Activated CD8-positive, alpha-beta memory T cell treated with anti-CD3 and anti-CD28 coated beads, Interleukin-2, amount 50 U/mL, for 24 hours (primary cell): ENCODE measurements at regions not wholly inside any gene's neighbourhood (a gene's known extent, or its start where the extent isn't known, plus 50 kb on each side); places are given as distances from the start of the nearest gene placed in this dataset.

Experiments used
- DNase-seq: peaks from one replicate; pipeline ENCODE4 v3.0.0-alpha.2; 2020; ENCODE audit errors: extremely low read depth

DNA sequence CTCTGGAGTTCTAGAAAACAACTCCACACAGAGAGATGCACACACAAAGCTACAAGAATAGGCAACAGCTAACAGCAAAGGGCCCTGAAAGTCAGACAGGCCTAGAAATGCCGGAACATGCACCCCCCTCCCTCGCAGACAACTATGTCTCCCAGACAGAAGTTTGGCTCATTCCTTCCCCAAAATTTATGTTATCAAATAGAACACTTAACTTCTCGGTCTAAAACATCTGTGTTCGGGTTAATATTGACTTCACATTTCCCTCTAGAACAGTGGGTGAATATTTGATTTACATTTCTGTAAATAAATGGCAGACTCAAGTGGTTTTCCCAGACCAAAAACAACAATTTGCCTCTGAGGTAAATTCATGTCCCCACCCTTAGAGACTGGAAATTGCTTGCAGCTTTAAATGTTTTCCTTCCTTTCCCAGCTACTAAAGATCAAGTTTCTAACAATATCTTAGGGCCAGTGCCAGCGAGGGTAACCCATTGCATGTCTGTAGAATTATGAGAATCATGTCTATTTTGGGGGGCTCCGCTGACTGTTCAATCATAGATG, 92.5 kb upstream of the INHBA start:
- DNase-seq = no peak

- no peak for DNase-seq
Measured at GRCh38 chr7:41793556-41793955, 90.7 kb upstream of the INHBA start.

DNA sequence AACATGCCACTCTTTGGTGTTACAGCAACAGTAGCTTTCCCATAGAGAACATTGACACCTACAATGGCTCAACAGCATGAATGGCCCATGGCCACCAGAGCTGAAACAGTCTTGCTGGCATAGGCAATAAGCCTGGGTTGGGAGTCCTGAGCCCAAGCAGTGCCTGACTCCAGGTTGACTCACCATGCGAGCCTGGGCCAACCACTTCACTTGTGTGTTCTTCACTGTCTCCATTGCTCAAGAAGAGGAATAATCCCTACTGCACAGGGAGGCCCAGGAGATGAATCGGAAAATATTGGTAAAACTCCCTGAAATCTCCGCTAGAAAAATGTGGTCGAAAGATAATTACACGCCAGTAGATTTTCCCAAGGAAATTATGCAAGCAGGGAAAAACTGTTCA, 89.2 kb upstream of the INHBA start:
- no peak for DNase-seq

GRCh38 chr7:41788556-41788955, 85.7 kb upstream of the INHBA start:
- no peak for DNase-seq

- no peak for DNase-seq
Measured at GRCh38 chr7:41787651-41788350, 84.9 kb upstream of the INHBA start.

GRCh38 chr7:41786944-41787343, 84.1 kb upstream of the INHBA start:
- no peak for DNase-seq

DNA sequence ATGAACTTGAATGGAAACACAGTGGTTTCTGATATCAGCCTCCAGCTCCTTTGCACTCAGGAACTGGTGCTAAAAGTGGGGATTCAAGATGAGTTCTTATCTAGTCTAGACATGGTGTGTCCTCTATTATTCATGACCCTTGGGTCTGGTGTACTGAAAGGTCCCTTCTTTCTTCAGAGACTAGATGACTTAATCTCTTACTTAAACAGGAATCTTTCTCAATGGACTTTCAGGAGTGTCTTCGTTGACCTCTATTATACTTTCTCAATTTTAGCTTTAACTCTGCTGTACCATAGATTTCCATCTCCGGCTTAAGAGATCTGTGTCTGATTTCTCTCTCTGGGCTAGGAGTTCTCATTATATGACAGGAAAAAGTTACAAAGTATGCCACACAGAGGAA, 83.5 kb upstream of the INHBA start:
- DNase-seq = no peak

DNA sequence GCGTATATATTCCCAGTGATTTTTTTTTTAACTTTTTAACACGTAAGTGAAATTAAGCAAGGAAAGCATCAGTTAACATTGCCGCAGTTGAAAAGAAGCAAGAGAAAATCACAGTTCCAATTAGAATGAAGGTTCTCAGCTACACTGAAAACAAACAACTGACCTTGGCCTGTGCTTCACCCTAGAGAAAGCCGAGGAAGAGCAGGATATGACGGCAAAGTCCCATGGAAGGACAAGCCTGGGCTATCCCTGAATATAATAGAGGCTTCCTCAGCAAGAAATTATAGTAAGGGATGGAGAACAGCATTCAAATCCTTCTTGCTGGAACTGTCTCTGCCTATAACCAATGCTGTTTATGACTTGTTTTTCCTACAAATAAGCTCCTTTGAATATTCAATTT, 83.0 kb upstream of the INHBA start:
- no peak for DNase-seq

GRCh38 chr7:41785265-41785664, 82.4 kb upstream of the INHBA start:
- DNase-seq = no peak

DNA sequence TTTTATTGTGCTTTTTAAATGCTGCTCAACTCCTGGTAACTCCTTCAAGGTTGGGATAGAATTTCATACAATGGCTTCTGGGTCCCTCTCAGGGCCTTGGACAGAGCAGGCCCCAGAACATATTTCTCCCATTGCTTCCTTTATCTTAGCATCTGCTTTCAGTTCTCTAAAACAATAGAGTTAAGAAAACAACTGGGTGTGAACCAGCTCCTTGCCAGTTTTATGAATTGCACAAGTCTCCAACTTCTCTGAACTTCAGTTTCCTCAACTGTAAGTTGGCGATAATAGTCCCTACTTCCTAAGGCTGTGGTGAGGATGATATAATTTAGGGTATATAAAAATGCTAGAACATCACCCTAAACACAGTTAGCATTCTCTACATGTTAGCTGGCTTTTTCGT, 77.0 kb upstream of the INHBA start:
- no peak for DNase-seq

GRCh38 chr7:41777894-41778596, 75.2 kb upstream of the INHBA start:
- DNase-seq = no peak

GRCh38 chr7:41774966-41775365, 72.1 kb upstream of the INHBA start:
- DNase-seq = no peak

- DNase-seq = no peak
Measured at GRCh38 chr7:41773756-41774155, 70.9 kb upstream of the INHBA start.

DNA sequence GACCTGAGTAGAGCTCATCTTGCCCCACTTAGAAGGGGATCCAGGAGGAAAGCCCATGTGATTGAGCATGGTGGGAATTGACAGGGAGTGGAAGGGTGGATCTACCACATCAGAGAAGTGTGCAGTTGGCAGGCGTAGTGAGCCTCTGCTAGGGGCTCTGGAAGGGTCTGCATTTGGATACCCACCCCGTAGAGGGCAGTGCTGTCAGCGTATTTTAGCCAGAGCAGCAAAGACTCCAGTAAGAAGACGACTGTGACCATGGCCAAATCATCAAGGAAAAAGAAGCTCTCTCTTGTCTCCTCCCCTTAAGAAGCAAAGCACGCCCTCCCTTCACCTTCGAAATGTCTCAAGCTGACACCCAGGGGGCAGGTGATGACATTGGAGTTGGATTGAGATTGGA, 68.8 kb upstream of the INHBA start:
- no peak for DNase-seq

GRCh38 chr7:41769162-41769561, 66.3 kb upstream of the INHBA start:
- DNase-seq = no peak

- no peak for DNase-seq
Measured at GRCh38 chr7:41763626-41764025, 60.7 kb upstream of the INHBA start.

- DNase-seq = no peak
Measured at GRCh38 chr7:41762641-41763040, 59.8 kb upstream of the INHBA start.

DNA sequence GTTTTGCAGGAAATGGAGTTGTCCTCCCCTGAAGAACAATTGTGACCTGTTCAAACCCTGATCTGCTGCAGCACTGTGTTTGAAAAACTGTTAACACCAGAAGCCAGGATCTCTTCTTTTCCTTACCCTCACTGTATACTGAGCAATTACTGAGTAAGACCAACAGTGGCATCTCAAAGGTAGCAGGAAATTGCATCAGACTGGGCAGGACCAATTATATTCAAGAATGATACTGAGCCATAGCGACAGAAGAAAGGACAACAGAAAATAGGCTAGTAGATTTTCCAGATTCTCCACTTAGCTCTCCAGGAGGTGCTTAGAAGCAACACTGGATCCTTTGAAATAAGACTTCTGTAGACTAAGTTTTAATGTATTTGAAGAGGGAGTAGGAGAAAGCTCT, 57.4 kb upstream of the INHBA start:
- DNase-seq = no peak

GRCh38 chr7:41758321-41758720, 55.4 kb upstream of the INHBA start:
- DNase-seq = no peak

DNA sequence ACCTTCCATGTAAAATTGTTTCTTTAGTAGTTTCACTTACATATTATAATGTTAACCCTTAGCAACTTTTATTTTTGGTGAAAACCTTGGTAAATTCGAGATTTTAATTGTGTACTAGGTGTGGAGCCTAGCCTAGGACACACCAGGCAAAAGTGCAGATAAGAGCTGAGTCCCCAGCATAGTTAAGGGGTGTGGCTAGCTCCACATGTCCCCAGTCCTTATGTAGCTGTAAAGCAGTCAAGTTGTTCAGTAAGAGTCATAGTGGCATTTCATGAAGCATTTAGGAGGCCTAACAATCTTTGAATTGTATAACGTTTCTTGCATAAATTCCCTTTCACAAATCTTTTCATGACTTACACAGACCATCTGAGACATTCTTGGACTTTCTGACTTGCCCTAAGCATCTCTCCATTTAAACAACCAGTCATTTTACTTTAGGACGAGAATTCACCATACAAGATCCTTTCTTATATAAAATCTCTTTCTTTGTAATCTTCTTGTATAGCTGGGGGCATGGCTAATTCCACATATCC, 53.8 kb upstream of the INHBA start:
- no peak for DNase-seq

DNA sequence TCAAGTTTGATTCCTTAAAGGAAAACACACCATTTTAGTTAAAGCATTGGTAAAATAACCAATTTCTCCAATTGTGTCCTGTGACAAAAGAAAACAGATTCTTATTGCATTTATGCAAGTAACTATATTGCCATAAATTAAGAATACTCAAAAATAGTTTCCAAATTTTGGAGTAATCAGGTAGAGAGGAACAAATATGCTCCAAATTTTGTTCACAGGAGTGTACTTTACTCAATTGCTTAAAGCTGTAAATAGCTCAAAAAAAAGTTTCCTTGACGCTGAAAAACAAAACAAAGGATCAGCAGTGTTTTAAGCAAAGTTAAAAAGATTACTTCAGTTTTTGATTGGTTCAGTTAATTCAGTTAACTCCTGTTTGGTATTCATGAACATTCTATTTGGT, 52.2 kb upstream of the INHBA start:
- DNase-seq = no peak

- DNase-seq = no peak
Measured at GRCh38 chr7:41754046-41754445, 51.2 kb upstream of the INHBA start.
